ENCODE measurements at regions not wholly inside any gene's neighbourhood (a gene's known extent, or its start where the extent isn't known, plus 50 kb on each side); places are given as distances from the start of the nearest gene placed in this dataset.
"Not testable (repeated sequence)": the region's sequence is repeated elsewhere in the genome, so short reads cannot be mapped to it uniquely, and the experiment has no call there.

DNA sequence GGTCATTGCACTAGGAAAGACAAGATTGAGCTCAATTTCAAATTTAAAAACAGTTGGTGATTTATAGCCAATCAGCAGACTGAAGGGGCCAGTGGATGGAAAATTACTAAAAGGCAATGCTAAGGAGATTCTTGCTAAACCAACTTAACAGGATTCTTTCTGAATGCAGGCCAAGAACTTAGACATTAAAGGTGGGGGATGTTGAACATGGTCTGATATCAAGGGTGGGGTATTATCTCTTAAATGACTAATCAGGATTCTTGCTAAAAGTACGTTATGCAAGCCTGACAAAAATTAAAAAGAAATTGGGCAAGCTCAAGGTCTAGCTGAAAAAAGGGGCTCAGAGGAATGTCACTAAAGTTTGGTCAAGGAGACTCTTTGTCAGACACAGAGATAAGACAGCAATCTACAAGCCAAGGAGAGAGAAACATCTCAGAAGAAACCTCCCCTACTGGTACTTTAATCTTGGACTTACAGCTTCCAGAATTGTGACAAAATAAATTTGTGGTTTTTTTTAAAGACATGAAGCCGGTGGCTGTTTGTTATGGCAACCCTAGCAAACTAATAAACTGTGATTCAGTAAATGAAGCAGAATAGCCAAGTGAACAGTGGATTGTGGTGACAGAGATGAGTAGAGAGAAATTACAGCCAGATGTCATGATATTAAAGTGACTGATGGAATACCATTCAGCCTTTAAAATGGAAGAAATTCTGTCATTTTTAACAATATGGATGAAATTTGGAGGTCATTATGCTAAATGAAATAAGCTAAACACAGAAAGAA, 120.3 kb upstream of the KLHL4 start:
- no peak for DNase-seq (ENCODE audit: low read depth, low spot score)
- Histone ChIP-seq H3K27me3 (ENCODE audit: insufficient read depth, insufficient read length) (no peaks in the 10 kb centered on the region), H3K9me3 (ENCODE audit: insufficient read depth, low read length) (no peaks in the 10 kb centered on the region; the same call in 1 of the 2 replicates), H3K4me3 (ENCODE audit: insufficient read length, low read depth) (no peak overlapping the region), H3K9ac (ENCODE audit: insufficient read length, low read depth) (no peak overlapping the region), H3K36me3 (ENCODE audit: insufficient read depth, insufficient read length, low read length) (no peaks in the 10 kb centered on the region), H3K4me1 (ENCODE audit: insufficient read depth, insufficient read length) (no peaks in the 10 kb centered on the region)
- TF ChIP-seq YY1 (IDR thresholded peaks at IDR 0.05; ENCODE audit: insufficient read depth, insufficient read length) (no peak), SUZ12 (IDR thresholded peaks at IDR 0.05; ENCODE audit: extremely low read depth, insufficient read depth, insufficient read length) (no peak), ZNF274 (IDR thresholded peaks at IDR 0.05; ENCODE audit: low read depth, low read length) (no peak)

DNA sequence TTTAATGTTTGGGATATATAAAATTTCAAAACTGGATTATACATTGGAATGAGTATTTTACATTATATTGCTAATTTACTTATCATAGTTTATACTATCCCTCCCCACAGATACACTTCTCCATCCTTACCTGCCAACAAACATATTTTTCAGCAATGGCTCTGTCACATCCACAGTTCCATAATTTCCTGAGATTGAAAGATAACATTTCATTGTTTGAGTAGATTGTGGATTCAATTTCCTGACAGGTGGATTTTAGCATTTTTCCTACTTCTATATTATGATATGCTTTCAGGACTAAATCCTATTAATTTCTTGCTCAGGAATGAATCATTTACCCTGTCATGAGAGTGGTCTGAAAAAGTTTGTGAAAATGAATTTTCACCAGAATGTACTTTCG, 115.3 kb upstream of the KLHL4 start:
- H3K4me3 ChIP-seq (ENCODE audit: insufficient read length, low read depth): no peak overlapping the region
- no peaks in the 10 kb centered on the region for H3K4me1 ChIP-seq (ENCODE audit: insufficient read depth, insufficient read length)
- H3K9me3 ChIP-seq (ENCODE audit: insufficient read depth, low read length): no peaks in the 10 kb centered on the region; the same call in 1 of the 2 replicates
- no peak for DNase-seq (ENCODE audit: low read depth, low spot score)
- H3K27me3 ChIP-seq (ENCODE audit: insufficient read depth, insufficient read length): no peaks in the 10 kb centered on the region
- H3K9ac ChIP-seq (ENCODE audit: insufficient read length, low read depth): no peak overlapping the region
- no peaks in the 10 kb centered on the region for H3K36me3 ChIP-seq (ENCODE audit: insufficient read depth, insufficient read length, low read length)
- TF ChIP-seq YY1 (IDR thresholded peaks at IDR 0.05; ENCODE audit: insufficient read depth, insufficient read length) (no peak), SUZ12 (IDR thresholded peaks at IDR 0.05; ENCODE audit: extremely low read depth, insufficient read depth, insufficient read length) (no peak), ZNF274 (IDR thresholded peaks at IDR 0.05; ENCODE audit: low read depth, low read length) (no peak)

DNA sequence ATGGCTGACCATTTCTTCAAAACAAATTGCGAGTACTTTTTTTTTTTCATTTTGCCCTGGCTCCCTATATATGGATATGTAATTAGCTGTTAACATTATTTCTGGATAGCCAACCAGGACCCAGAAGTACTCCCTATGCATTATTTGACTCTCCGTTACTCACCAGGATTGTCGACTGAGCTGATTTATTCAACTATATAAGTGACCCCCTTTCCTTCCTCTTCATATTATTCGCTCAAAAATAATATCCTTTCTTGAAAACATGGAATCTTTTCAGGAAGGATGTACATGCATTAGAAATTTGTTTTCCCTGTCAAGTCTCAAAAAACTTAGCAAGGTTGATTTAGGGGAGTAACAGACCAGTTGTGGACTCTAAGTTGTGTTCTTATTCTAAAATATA, 114.1 kb upstream of the KLHL4 start:
- Histone ChIP-seq H3K9ac (ENCODE audit: insufficient read length, low read depth) (no peak overlapping the region), H3K4me1 (ENCODE audit: insufficient read depth, insufficient read length) (no peaks in the 10 kb centered on the region), H3K9me3 (ENCODE audit: insufficient read depth, low read length) (no peaks in the 10 kb centered on the region; the same call in 1 of the 2 replicates), H3K36me3 (ENCODE audit: insufficient read depth, insufficient read length, low read length) (no peaks in the 10 kb centered on the region), H3K4me3 (ENCODE audit: insufficient read length, low read depth) (no peak overlapping the region), H3K27me3 (ENCODE audit: insufficient read depth, insufficient read length) (no peaks in the 10 kb centered on the region)
- TF ChIP-seq SUZ12 (IDR thresholded peaks at IDR 0.05; ENCODE audit: extremely low read depth, insufficient read depth, insufficient read length) (no peak), ZNF274 (IDR thresholded peaks at IDR 0.05; ENCODE audit: low read depth, low read length) (no peak), YY1 (IDR thresholded peaks at IDR 0.05; ENCODE audit: insufficient read depth, insufficient read length) (no peak)
- DNase-seq (ENCODE audit: low read depth, low spot score): no peak

DNA sequence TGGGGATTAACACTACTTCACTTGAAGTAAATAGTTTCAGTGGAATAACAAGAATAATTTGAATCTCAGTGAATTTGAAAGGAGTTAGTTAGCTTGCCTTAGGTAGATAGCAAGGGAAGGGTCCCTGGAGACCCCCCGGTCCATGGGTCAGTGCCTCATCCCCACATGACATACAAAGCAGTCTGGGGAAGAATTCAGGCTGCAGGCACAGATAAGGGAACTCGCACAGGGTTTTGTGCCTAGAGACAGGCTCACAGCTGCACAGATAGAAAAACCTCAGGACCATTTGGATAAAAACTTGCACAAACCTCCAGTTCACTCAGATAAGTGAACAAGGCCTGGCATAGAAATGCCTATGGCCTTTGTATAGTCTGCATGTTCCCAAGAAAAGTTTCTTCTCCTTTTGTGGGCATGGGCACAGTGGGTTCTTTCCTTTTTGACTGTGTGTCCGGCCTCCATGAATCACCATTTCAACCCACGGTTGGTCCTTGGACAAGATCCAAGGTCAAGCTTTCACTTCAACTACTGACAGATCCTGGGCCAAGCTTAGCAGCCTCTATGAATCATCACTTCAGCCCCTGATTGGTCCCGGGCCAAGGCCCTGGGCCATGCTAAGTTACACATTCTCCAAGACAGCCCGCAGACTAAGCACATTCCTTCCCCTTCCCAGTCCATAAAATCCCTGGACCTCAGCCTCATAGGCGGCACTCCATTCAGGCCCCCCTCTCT, 108.3 kb upstream of the KLHL4 start:
- no peaks in the 10 kb centered on the region for H3K4me1 ChIP-seq (ENCODE audit: insufficient read depth, insufficient read length)
- DNase-seq (ENCODE audit: low read depth, low spot score): peak; percentile 0
- no peak overlapping the region for H3K9ac ChIP-seq (ENCODE audit: insufficient read length, low read depth)
- no peak for TF ChIP-seq SUZ12 (IDR thresholded peaks at IDR 0.05; ENCODE audit: extremely low read depth, insufficient read depth, insufficient read length)
- no peak for TF ChIP-seq ZNF274 (IDR thresholded peaks at IDR 0.05; ENCODE audit: low read depth, low read length)
- TF ChIP-seq YY1 (IDR thresholded peaks at IDR 0.05; ENCODE audit: insufficient read depth, insufficient read length): no peak
- no peaks in the 10 kb centered on the region for H3K27me3 ChIP-seq (ENCODE audit: insufficient read depth, insufficient read length)
- H3K36me3 ChIP-seq (ENCODE audit: insufficient read depth, insufficient read length, low read length): no peaks in the 10 kb centered on the region
- no peak overlapping the region for H3K4me3 ChIP-seq (ENCODE audit: insufficient read length, low read depth)
- no peaks in the 10 kb centered on the region for H3K9me3 ChIP-seq (ENCODE audit: insufficient read depth, low read length)

DNA sequence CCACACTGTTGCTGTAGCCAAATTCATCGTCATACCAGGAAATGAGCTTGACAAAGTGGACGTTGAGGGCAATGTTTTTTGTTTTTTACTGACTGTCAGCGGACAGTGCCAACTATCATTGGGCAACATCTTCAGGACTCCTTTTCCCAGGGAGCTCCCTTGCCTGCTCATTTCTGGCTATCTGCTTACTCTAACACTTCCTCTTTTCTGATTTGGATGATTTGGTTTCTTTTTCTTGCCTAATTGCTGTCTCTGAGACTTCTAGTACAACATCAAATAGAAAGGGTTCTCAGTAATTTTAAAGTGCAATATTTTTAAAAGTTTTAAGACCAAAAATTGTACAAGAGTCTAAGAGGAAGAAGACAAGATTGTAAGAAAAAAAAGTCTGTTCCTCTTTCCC, 92.0 kb upstream of the KLHL4 start:
- H3K36me3 ChIP-seq (ENCODE audit: insufficient read depth, insufficient read length, low read length): no peaks in the 10 kb centered on the region
- no peaks in the 10 kb centered on the region for H3K9me3 ChIP-seq (ENCODE audit: insufficient read depth, low read length)
- TF ChIP-seq SUZ12 (IDR thresholded peaks at IDR 0.05; ENCODE audit: extremely low read depth, insufficient read depth, insufficient read length) (no peak), ZNF274 (IDR thresholded peaks at IDR 0.05; ENCODE audit: low read depth, low read length) (no peak), YY1 (IDR thresholded peaks at IDR 0.05; ENCODE audit: insufficient read depth, insufficient read length) (no peak)
- H3K4me1 ChIP-seq (ENCODE audit: insufficient read depth, insufficient read length): no peaks in the 10 kb centered on the region
- DNase-seq (ENCODE audit: low read depth, low spot score): no peak
- no peak overlapping the region for H3K4me3 ChIP-seq (ENCODE audit: insufficient read length, low read depth)
- no peak overlapping the region for H3K9ac ChIP-seq (ENCODE audit: insufficient read length, low read depth)
- H3K27me3 ChIP-seq (ENCODE audit: insufficient read depth, insufficient read length): no peaks in the 10 kb centered on the region

DNA sequence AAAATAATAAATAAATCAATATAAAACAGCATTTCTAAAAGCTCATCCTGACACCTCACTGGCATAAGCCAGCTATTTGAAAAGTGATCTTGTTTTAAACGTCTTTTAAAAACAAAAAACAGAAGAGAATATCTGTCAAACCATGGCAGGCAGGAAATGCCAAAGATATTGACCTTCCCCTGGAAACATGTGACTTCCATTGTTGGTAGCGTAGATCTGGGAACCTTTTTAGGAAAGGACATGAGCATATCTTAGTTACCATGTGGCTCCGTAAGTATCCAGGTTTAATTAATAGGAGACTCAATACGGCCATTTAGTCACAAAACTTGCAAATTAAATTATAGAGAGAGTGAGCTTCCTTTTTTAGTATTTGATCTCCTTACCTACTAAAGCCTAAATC, 83.0 kb upstream of the KLHL4 start:
- TF ChIP-seq YY1 (IDR thresholded peaks at IDR 0.05; ENCODE audit: insufficient read depth, insufficient read length): no peak
- no peak for TF ChIP-seq SUZ12 (IDR thresholded peaks at IDR 0.05; ENCODE audit: extremely low read depth, insufficient read depth, insufficient read length)
- TF ChIP-seq ZNF274 (IDR thresholded peaks at IDR 0.05; ENCODE audit: low read depth, low read length): no peak
- no peaks in the 10 kb centered on the region for H3K27me3 ChIP-seq (ENCODE audit: insufficient read depth, insufficient read length)
- no peaks in the 10 kb centered on the region for H3K4me1 ChIP-seq (ENCODE audit: insufficient read depth, insufficient read length)
- no peaks in the 10 kb centered on the region for H3K9me3 ChIP-seq (ENCODE audit: insufficient read depth, low read length)
- H3K4me3 ChIP-seq (ENCODE audit: insufficient read length, low read depth): no peak overlapping the region
- H3K36me3 ChIP-seq (ENCODE audit: insufficient read depth, insufficient read length, low read length): no peaks in the 10 kb centered on the region
- H3K9ac ChIP-seq (ENCODE audit: insufficient read length, low read depth): no peak overlapping the region
- no peak for DNase-seq (ENCODE audit: low read depth, low spot score)

DNA sequence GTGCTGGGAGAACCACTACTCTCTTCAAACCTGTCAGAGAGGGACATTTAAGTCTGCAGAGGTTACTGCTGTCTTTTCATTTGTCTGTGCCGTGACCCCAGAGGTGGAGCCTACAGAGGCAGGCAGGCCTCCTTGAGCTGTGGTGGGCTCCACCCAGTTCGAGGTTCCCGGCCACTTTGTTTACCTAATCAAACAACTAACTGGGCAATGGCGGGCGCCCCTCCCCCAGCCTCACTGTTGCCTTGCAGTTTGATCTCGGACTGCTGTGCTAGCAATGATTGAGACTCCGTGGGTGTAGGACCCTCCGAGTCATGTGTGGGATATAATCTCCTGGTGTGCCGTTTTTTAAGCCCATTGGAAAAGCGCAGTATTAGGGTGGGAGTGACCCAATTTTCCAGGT, 69.0 kb upstream of the KLHL4 start:
- not testable (repeated sequence) for H3K4me3 ChIP-seq (ENCODE audit: insufficient read length, low read depth); H3K36me3 ChIP-seq (ENCODE audit: insufficient read depth, insufficient read length, low read length); H3K9me3 ChIP-seq (ENCODE audit: insufficient read depth, low read length); H3K27me3 ChIP-seq (ENCODE audit: insufficient read depth, insufficient read length); H3K9ac ChIP-seq (ENCODE audit: insufficient read length, low read depth); DNase-seq (ENCODE audit: low read depth, low spot score); H3K4me1 ChIP-seq (ENCODE audit: insufficient read depth, insufficient read length)

DNA sequence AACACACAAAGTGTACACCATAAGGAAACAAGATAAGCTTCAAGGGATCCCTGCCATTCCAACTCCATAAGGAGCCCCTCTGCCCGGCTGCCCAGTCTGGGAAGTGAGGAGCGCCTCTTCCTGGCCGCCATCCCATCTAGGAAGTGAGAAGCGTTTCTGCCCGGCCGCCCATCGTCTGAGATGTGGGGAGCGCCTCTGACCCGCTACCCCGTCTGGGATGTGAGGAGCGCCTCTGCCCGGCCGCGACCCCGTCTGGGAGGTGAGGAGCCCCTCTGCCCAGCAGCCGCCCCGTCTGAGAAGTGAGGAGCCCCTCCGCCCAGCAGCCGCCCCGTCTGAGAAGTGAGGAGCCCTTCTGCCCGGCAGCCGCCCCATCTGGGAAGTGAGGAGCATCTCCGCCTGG, 51.8 kb upstream of the KLHL4 start:
- H3K9me3 ChIP-seq (ENCODE audit: insufficient read depth, low read length); H3K4me3 ChIP-seq (ENCODE audit: insufficient read length, low read depth); H3K27me3 ChIP-seq (ENCODE audit: insufficient read depth, insufficient read length); H3K4me1 ChIP-seq (ENCODE audit: insufficient read depth, insufficient read length); H3K9ac ChIP-seq (ENCODE audit: insufficient read length, low read depth); H3K36me3 ChIP-seq (ENCODE audit: insufficient read depth, insufficient read length, low read length); DNase-seq (ENCODE audit: low read depth, low spot score): not testable (repeated sequence)
